ENCODE measurements at regions not wholly inside any gene's neighbourhood (a gene's known extent, or its start where the extent isn't known, plus 50 kb on each side); places are given as distances from the start of the nearest gene placed in this dataset.
A peak's percentile ranks its signal among the peaks of the same experiment; 100 is the strongest.

DNA sequence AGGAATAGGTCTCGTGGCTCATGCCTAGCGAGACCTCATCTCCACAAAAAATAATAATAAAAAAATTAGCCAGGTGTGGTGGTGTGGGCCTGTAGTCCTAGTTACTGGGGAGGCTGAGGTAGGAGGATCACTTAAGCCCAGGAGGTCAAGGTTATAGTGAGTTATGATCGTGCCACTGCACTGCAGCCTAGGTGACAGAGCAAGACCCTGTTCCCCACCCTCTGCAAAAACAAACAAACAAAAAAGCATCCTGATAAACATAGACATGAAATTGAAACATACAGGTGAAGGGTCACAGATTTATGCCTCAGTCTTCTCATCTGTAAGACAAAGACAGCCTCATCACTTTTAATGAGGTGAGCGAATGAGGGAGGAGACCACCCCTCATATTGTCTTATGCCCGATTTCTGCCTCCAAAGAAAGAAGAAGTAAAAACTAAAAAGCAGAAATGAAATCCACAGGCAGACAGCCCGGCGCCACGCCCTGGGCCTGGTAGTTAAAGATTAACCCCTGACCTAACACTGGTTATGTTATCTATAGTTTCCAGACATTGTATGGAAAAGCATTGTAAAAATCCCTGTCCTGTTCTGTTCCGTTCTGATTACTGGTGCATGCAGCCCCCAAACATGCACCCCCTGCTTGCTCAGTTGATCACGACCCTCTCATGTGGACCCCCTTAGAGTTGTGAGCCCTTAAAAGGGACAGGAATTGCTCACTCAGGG, 138.5 kb downstream of the OR2B2 start (continued):
- 0 out of 2 replicates have a peak, but pooled peaks have one; percentile 7 for TF ChIP-seq FOXJ3 (CRISPR knock-in tag; IDR thresholded peaks at IDR 0.05; ENCODE audit: borderline replicate concordance)

DNA sequence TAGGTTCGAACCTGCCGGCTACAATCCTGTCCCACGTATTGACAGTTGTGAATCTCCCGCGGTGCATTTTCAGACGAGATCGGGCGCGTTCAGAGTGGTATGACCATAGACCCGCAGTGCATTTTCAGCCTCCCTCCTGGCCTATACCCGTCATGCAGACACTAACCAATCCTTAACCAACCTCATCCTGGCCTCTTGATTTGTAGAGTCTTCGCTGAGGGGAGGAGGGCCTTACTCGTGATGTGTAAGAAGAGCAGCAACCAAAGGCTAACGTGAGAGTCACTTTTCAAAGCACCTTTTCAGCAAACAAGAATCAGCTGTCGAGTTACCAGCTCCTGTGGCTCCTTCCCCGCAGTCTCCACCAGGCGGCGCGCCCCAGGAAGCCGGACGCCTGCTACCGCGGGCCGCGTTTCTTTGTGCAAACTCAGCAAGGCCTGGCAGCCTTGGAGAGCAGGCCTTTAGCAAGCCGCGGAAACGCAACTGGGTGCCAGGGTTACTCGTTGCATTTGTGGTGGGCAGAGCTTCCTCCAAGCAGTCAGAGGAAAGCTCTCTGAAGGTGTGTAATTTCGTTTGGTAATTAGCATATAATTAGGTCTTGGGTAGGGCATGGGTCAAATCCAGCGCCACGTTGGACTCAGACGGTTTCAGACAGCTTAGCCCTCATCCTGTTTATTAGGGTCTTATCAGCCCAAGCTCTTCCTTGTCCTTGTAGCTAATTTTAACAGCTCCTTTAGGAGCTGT, 139.8 kb downstream of the OR2B2 start:
- Histone ChIP-seq H4K20me1 (ENCODE audit: insufficient read depth, low read length) (no peaks in the 10 kb centered on the region), H3K9me3 (ENCODE audit: low read length) (no peaks in the 10 kb centered on the region), H3K79me2 (ENCODE audit: insufficient read depth, low read length) (no peaks in the 10 kb centered on the region), H3K4me1 (ENCODE audit: insufficient read depth, low read length) (peaks cover 27% of the 10 kb centered on the region), H3K9ac (ENCODE audit: insufficient read depth, low read depth, low read length) (peak overlapping the region; percentile 61), H3K27me3 (ENCODE audit: control insufficient read depth in 1 of 2, insufficient read depth in 2 of 2, low read length in 2 of 2) (no peaks in the 10 kb centered on the region; a peak in 1 of 5 replicates), H3K4me2 (ENCODE audit: low read depth, low read length) (peak overlapping the region; percentile 82), H3K4me3 (replicated peaks in 1 of 3; ENCODE audit: insufficient read depth in 1 of 3, low read depth in 2 of 3, low read length in 3 of 3) (peak overlapping the region; percentile 11 to 60 (median 19); a peak in 4 of 6 replicates), H3K27ac (ENCODE audit: extremely low read length, insufficient read depth, low read length) (peak overlapping the region; percentile 56), H3K36me3 (replicated peaks in 1 of 2; ENCODE audit: control insufficient read depth in 1 of 2, insufficient read depth in 2 of 2, low read length in 2 of 2) (no peaks in the 10 kb centered on the region), H2AFZ (ENCODE audit: low read length) (peak overlapping the region; percentile 68)
- intact Hi-C loops (cut with micrococcal nuclease; ENCODE audit: unreplicated experiment) (loop anchor here (1.0 kb wide), 2 partner anchors 24 to 123 kb away; no protein-coding TSS in a partner anchor), in situ Hi-C loops (cut with HindIII; ENCODE audit: extremely low pct_ligation_motif_present, low pct_unique_long_range_greater_than_20kb) (no loop called here)
- POLR2A ChIA-PET: interaction anchor here (0.5 to 2.3 kb wide), 10 partner anchors 18 to 985 kb away, joined by 3 to 27 read pairs (median 5); a partner anchor contains a TSS
- BruUV-seq (replicated peaks): no TSS peak
- peak; percentile 78 for FAIRE-seq
- CTCF ChIA-PET (ENCODE audit: low intra/inter-chr PET ratio, low total read pairs): interaction anchor here (1.2 to 3.1 kb wide), 3 partner anchors 23 to 130 kb away, joined by 3 to 29 read pairs (median 28); no protein-coding TSS in a partner anchor
- ATAC-seq: peak; percentile 96
- 23% methylated on average over 32 of the region's 33 CpGs for whole genome bisulfite sequencing (ENCODE audit: low lambda C conversion rate)
- peak; percentile 81 for DNase-seq (ENCODE audit: low spot score)
- no peak for TF ChIP-seq SYNCRIP (IDR thresholded peaks at IDR 0.05; ENCODE audit: insufficient read depth, low read depth, low read length)
- TF ChIP-seq, protein P1, sequence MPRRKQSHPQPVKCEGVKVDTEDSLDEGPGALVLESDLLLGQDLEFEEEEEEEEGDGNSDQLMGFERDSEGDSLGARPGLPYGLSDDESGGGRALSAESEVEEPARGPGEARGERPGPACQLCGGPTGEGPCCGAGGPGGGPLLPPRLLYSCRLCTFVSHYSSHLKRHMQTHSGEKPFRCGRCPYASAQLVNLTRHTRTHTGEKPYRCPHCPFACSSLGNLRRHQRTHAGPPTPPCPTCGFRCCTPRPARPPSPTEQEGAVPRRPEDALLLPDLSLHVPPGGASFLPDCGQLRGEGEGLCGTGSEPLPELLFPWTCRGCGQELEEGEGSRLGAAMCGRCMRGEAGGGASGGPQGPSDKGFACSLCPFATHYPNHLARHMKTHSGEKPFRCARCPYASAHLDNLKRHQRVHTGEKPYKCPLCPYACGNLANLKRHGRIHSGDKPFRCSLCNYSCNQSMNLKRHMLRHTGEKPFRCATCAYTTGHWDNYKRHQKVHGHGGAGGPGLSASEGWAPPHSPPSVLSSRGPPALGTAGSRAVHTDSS (CRISPR knock-in tag; conservative IDR thresholded peaks at IDR 0.05): no peak
- TF ChIP-seq, protein P2, sequence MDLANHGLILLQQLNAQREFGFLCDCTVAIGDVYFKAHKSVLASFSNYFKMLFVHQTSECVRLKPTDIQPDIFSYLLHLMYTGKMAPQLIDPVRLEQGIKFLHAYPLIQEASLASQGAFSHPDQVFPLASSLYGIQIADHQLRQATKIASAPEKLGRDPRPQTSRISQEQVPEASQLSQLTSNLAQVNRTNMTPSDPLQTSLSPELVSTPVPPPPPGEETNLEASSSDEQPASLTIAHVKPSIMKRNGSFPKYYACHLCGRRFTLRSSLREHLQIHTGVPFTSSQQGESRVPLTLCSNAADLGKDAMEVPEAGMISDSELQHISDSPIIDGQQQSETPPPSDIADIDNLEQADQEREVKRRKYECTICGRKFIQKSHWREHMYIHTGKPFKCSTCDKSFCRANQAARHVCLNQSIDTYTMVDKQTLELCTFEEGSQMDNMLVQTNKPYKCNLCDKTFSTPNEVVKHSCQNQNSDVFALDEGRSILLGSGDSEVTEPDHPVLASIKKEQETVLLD (CRISPR knock-in tag; IDR thresholded peaks at IDR 0.05; ENCODE audit: low read depth): peak; percentile 47; the same call in 1 of the 2 replicates
- TF ChIP-seq ELF3 (CRISPR knock-in tag; IDR thresholded peaks at IDR 0.05): peak; percentile 90
- TF ChIP-seq ZNF747 (CRISPR knock-in tag; IDR thresholded peaks at IDR 0.05; ENCODE audit: borderline replicate concordance): no peak
- 0 out of 2 replicates have a peak, but pooled peaks have one; percentile 49 for TF ChIP-seq ZNF230 (CRISPR knock-in tag; IDR thresholded peaks at IDR 0.05)
- no peak for TF ChIP-seq TMF1 (CRISPR knock-in tag; IDR thresholded peaks at IDR 0.05; ENCODE audit: low read depth)
- peak; percentile 89 for TF ChIP-seq ZNF331 (CRISPR knock-in tag; IDR thresholded peaks at IDR 0.05)
- TF ChIP-seq, protein P3, sequence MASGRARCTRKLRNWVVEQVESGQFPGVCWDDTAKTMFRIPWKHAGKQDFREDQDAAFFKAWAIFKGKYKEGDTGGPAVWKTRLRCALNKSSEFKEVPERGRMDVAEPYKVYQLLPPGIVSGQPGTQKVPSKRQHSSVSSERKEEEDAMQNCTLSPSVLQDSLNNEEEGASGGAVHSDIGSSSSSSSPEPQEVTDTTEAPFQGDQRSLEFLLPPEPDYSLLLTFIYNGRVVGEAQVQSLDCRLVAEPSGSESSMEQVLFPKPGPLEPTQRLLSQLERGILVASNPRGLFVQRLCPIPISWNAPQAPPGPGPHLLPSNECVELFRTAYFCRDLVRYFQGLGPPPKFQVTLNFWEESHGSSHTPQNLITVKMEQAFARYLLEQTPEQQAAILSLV (CRISPR knock-in tag; IDR thresholded peaks at IDR 0.05; ENCODE audit: borderline replicate concordance): 0 out of 2 replicates have a peak, but pooled peaks have one; percentile 41
- TF ChIP-seq, protein P4, sequence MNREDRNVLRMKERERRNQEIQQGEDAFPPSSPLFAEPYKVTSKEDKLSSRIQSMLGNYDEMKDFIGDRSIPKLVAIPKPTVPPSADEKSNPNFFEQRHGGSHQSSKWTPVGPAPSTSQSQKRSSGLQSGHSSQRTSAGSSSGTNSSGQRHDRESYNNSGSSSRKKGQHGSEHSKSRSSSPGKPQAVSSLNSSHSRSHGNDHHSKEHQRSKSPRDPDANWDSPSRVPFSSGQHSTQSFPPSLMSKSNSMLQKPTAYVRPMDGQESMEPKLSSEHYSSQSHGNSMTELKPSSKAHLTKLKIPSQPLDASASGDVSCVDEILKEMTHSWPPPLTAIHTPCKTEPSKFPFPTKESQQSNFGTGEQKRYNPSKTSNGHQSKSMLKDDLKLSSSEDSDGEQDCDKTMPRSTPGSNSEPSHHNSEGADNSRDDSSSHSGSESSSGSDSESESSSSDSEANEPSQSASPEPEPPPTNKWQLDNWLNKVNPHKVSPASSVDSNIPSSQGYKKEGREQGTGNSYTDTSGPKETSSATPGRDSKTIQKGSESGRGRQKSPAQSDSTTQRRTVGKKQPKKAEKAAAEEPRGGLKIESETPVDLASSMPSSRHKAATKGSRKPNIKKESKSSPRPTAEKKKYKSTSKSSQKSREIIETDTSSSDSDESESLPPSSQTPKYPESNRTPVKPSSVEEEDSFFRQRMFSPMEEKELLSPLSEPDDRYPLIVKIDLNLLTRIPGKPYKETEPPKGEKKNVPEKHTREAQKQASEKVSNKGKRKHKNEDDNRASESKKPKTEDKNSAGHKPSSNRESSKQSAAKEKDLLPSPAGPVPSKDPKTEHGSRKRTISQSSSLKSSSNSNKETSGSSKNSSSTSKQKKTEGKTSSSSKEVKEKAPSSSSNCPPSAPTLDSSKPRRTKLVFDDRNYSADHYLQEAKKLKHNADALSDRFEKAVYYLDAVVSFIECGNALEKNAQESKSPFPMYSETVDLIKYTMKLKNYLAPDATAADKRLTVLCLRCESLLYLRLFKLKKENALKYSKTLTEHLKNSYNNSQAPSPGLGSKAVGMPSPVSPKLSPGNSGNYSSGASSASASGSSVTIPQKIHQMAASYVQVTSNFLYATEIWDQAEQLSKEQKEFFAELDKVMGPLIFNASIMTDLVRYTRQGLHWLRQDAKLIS (CRISPR knock-in tag; IDR thresholded peaks at IDR 0.05): no peak; the same call in 1 of the 2 replicates

Measured in HepG2 (cell line).